Aorta (tissue), 5 donors: ENCODE measurements at regions not wholly inside any gene's neighbourhood (a gene's known extent, or its start where the extent isn't known, plus 50 kb on each side); places are given as distances from the start of the nearest gene placed in this dataset.

ENCODE experiments used
- ATAC-seq: fragments of 200-7000 bp; cut with Tn5 transposase; one replicate; pipeline ENCODE4 v1.9.1; 2022; ENCODE audit warnings: moderate library complexity; ENCODE audit not compliant: low FRiP score
- DNase-seq, 2 donors: peaks; one replicate each; pipeline ENCODE4 v3.0.0-alpha.2; 2020
- H3K27ac ChIP-seq, 2 donors: one replicate each; pipeline ENCODE4 v1.5.1; 2013; ENCODE audit warnings: low read length in 2 of 2, mild to moderate bottlenecking in 2 of 2, moderate library complexity in 2 of 2, control low read depth in 1 of 2, inconsistent platforms in 1 of 2, low read depth in 1 of 2
- H3K27me3 ChIP-seq, 2 donors: one replicate each; pipeline ENCODE4 v1.6.1; 2013; ENCODE audit warnings: control low read depth in 1 of 2, low read length in 1 of 2, mild to moderate bottlenecking in 1 of 2, moderate library complexity in 1 of 2; ENCODE audit not compliant: insufficient read depth in 2 of 2, control insufficient read depth in 1 of 2
- H3K36me3 ChIP-seq, 2 donors: one replicate each; pipeline ENCODE4 v1.6.1; 2013; ENCODE audit warnings: control low read depth in 1 of 2, low read length in 1 of 2, mild to moderate bottlenecking in 1 of 2; ENCODE audit not compliant: insufficient read depth in 2 of 2, control insufficient read depth in 1 of 2
- H3K4me1 ChIP-seq, 2 donors: one replicate each; pipeline ENCODE4 v1.6.1; 2013; ENCODE audit warnings: low read length in 2 of 2, control low read depth in 1 of 2, mild to moderate bottlenecking in 1 of 2, moderate library complexity in 1 of 2; ENCODE audit not compliant: insufficient read depth in 2 of 2, control insufficient read depth in 1 of 2
- H3K4me3 ChIP-seq, 2 donors: one replicate each; pipeline ENCODE4 v1.5.1; 2013; ENCODE audit warnings: low read length in 2 of 2, control low read depth in 1 of 2, mild to moderate bottlenecking in 1 of 2
- H3K9me3 ChIP-seq: one replicate; pipeline ENCODE4 v1.6.1; 2013; ENCODE audit warnings: mild to moderate bottlenecking, low read length; ENCODE audit not compliant: control insufficient read depth
- WGBS, 2 donors: extraction: QIAGEN DNeasy Blood & Tissue Kit; methylation state at CpG; one replicate each; pipeline ENCODE4 v1.1.7; 2013; 5-methylcytosine and 5-hydroxymethylcytosine counted together
- intact Hi-C, 2 donors: fragments of 100-400 bp; cut with DNase I; formaldehyde crosslinking; loops; one replicate each; pipeline versions ENCODE4 v1.14.2 to v1.15.0; 2022
- donor health status: healthy with polysubstance abuse.
- donor health status: Bipolar disorder and iron deficiency.
- donor health status: DM: no; HTN: no; CAD: no.
- donor health status: DM: no; HTN: no; CAD: no.
- donor health status: DM: yes; HTN: yes; CAD: no.

- no peak overlapping the region for H3K27ac ChIP-seq
- intact Hi-C loops: no loop called here
- ATAC-seq (no peak), DNase-seq (no peak)
- H3K4me3 ChIP-seq: no peak overlapping the region
- H3K27me3 ChIP-seq: no peaks in the 10 kb centered on the region
- H3K4me1 ChIP-seq: no peaks in the 10 kb centered on the region
- H3K9me3 ChIP-seq: no peaks in the 10 kb centered on the region
- WGBS, 2 donors: 84% methylated on average over 2 of the region's 2 CpGs
- no peaks in the 10 kb centered on the region for H3K36me3 ChIP-seq
These were observed 792.3 kb upstream of the HS3ST1 start for GRCh38 chr4:12221031-12221430.

- ATAC-seq (no peak), DNase-seq (no peak)
- intact Hi-C loops: no loop called here
- H3K4me3 ChIP-seq: no peak overlapping the region
- no peaks in the 10 kb centered on the region for H3K27me3 ChIP-seq
- WGBS, 2 donors: 75 to 82% methylated on average over 7 of the region's 7 CpGs
- H3K9me3 ChIP-seq: no peaks in the 10 kb centered on the region
- H3K4me1 ChIP-seq: no peaks in the 10 kb centered on the region
- no peak overlapping the region for H3K27ac ChIP-seq
- H3K36me3 ChIP-seq: no peaks in the 10 kb centered on the region
These were observed 782.9 kb upstream of the HS3ST1 start for GRCh38 chr4:12211636-12212035.

GRCh38 chr4:12207396-12207795, 778.7 kb upstream of the HS3ST1 start:
- intact Hi-C loops: no loop called here
- Histone ChIP-seq H3K4me1 (no peaks in the 10 kb centered on the region), H3K9me3 (no peaks in the 10 kb centered on the region), H3K27me3 (no peaks in the 10 kb centered on the region), H3K4me3 (no peak overlapping the region), H3K36me3 (no peaks in the 10 kb centered on the region), H3K27ac (no peak overlapping the region)
- ATAC-seq: no peak
- no peak for DNase-seq
- 82 to 83% methylated on average over 3 of the region's 3 CpGs for WGBS, 2 donors

- Histone ChIP-seq H3K27ac (no peak overlapping the region), H3K4me3 (no peak overlapping the region), H3K4me1 (no peaks in the 10 kb centered on the region), H3K27me3 (no peaks in the 10 kb centered on the region), H3K9me3 (no peaks in the 10 kb centered on the region), H3K36me3 (no peaks in the 10 kb centered on the region)
- ATAC-seq: no peak
- 65 to 71% methylated on average over 4 of the region's 4 CpGs for WGBS, 2 donors
- intact Hi-C loops: no loop called here
- no peak for DNase-seq
These were observed 777.4 kb upstream of the HS3ST1 start for GRCh38 chr4:12206091-12206490.

- no peak for ATAC-seq
These were observed 775.3 kb upstream of the HS3ST1 start for GRCh38 chr4:12203945-12204344.

GRCh38 chr4:12200226-12200625, 771.5 kb upstream of the HS3ST1 start:
- Histone ChIP-seq H3K4me1 (no peaks in the 10 kb centered on the region), H3K4me3 (no peak overlapping the region), H3K27ac (no peak overlapping the region), H3K36me3 (no peaks in the 10 kb centered on the region), H3K9me3 (no peaks in the 10 kb centered on the region), H3K27me3 (no peaks in the 10 kb centered on the region)
- WGBS, 2 donors: 7 to 12% methylated on average over 3 of the region's 3 CpGs
- intact Hi-C loops: no loop called here
- ATAC-seq: no peak
- DNase-seq: no peak

More at GRCh38 chr4:12203945-12204344, 775.3 kb upstream of the HS3ST1 start:
- Histone ChIP-seq H3K4me1 (no peaks in the 10 kb centered on the region), H3K27me3 (no peaks in the 10 kb centered on the region), H3K9me3 (no peaks in the 10 kb centered on the region), H3K27ac (no peak overlapping the region), H3K36me3 (no peaks in the 10 kb centered on the region), H3K4me3 (no peak overlapping the region)
- no peak for DNase-seq
- intact Hi-C loops: no loop called here
- WGBS, 2 donors: 8 to 20% methylated on average over 4 of the region's 4 CpGs

- Histone ChIP-seq H3K9me3 (no peaks in the 10 kb centered on the region), H3K27ac (no peak overlapping the region), H3K36me3 (no peaks in the 10 kb centered on the region), H3K4me3 (no peak overlapping the region), H3K27me3 (no peaks in the 10 kb centered on the region), H3K4me1 (no peaks in the 10 kb centered on the region)
- intact Hi-C loops: no loop called here
- DNase-seq (no peak), ATAC-seq (no peak)
- 43 to 65% methylated on average over 2 of the region's 2 CpGs for whole genome bisulfite sequencing, 2 donors
These were observed 757.8 kb upstream of the HS3ST1 start for GRCh38 chr4:12186526-12186925.

- DNase-seq (no peak), ATAC-seq (peak; percentile 36)
- no peaks in the 10 kb centered on the region for H3K36me3 ChIP-seq
- intact Hi-C loops: no loop called here
- H3K27me3 ChIP-seq: no peaks in the 10 kb centered on the region
- no peak overlapping the region for H3K27ac ChIP-seq
- H3K4me3 ChIP-seq: no peak overlapping the region
- no peaks in the 10 kb centered on the region for H3K9me3 ChIP-seq
- H3K4me1 ChIP-seq: no peaks in the 10 kb centered on the region
- WGBS, 2 donors: 22 to 24% methylated on average over 11 of the region's 11 CpGs
These were observed 750.2 kb upstream of the HS3ST1 start for GRCh38 chr4:12178614-12179610.

- intact Hi-C loops: no loop called here
- H3K4me3 ChIP-seq: no peak overlapping the region
- 94 to 97% methylated on average over 2 of the region's 2 CpGs for WGBS, 2 donors
These were observed 748.7 kb upstream of the HS3ST1 start for GRCh38 chr4:12177416-12177815.

More at GRCh38 chr4:12177416-12177815, 748.7 kb upstream of the HS3ST1 start:
- no peaks in the 10 kb centered on the region for H3K27me3 ChIP-seq
- H3K4me1 ChIP-seq: no peaks in the 10 kb centered on the region
- ATAC-seq (no peak), DNase-seq (no peak)
- no peaks in the 10 kb centered on the region for H3K36me3 ChIP-seq
- no peak overlapping the region for H3K27ac ChIP-seq
- no peaks in the 10 kb centered on the region for H3K9me3 ChIP-seq
